A549 (cell line): ENCODE measurements at regions not wholly inside any gene's neighbourhood (a gene's known extent, or its start where the extent isn't known, plus 50 kb on each side); places are given as distances from the start of the nearest gene placed in this dataset.

Experiments used
- CBX8 ChIP-seq: fragments of 200-600 bp; sonication (generic); IDR thresholded peaks from 2 replicates; pipeline ENCODE4 v1.6.1; 2016
- CTCF ChIP-seq: fragments of >200 bp; sonication (Bioruptor Twin); formaldehyde crosslinking; IDR thresholded peaks from 3 replicates; pipeline ENCODE4 v1.5.1; 2016
- EP300 ChIP-seq, 2 experiments: fragments of >200 bp; sonication (Bioruptor Twin); formaldehyde crosslinking; IDR thresholded peaks; 2 replicates in 1 of 2; 3 replicates in 1 of 2; pipeline ENCODE4 v1.6.1; 2016 to 2017
- JUN ChIP-seq, 2 experiments: fragments of >200 bp; sonication (Bioruptor Twin); formaldehyde crosslinking; IDR thresholded peaks; 2 replicates in 1 of 2; 3 replicates in 1 of 2; pipeline ENCODE4 v1.6.1; 2016 to 2017
- RAD21 ChIP-seq, 2 experiments: fragments of >200 bp in 1 of 2; sonication (Bioruptor Twin) in 1 of 2; formaldehyde crosslinking in 1 of 2; IDR thresholded peaks in 1 of 2; conservative IDR thresholded peaks in 1 of 2; 2 replicates in 1 of 2; 3 replicates in 1 of 2; pipeline ENCODE4 v1.6.1; 2012 to 2018; ENCODE audit warnings: inconsistent platforms in 1 of 2
- USF2 ChIP-seq: fragments of 450-650 bp; IDR thresholded peaks from 2 replicates; pipeline ENCODE4 v1.6.1; 2014; ENCODE audit warnings: antibody characterized with exemption

GRCh38 chr20:48003021-48003420 is 217.7 kb upstream of the SULF2 start:
- TF ChIP-seq RAD21 (conservative IDR thresholded peaks at IDR 0.05 in 1 of 2, IDR thresholded peaks at IDR 0.05 in 1 of 2) (no peak), EP300 (IDR thresholded peaks at IDR 0.05) (no peak), CBX8 (no peak), JUN (IDR thresholded peaks at IDR 0.05) (no peak), CTCF (no peak), USF2 (no peak)
